T-cell (primary cell): ENCODE measurements at regions not wholly inside any gene's neighbourhood (a gene's known extent, or its start where the extent isn't known, plus 50 kb on each side); places are given as distances from the start of the nearest gene placed in this dataset.

Experiments used
- ATAC-seq, 4 experiments: fragments of 200-7000 bp in 3 of 4; fragments of 150-1000 bp in 1 of 4; cut with Tn5 transposase; replicated peaks in 1 of 4; 1 replicate in 3 of 4; 2 replicates in 1 of 4; pipeline ENCODE4 v1.10.0; 2021; ENCODE audit warnings: moderate library complexity in 3 of 4, mild to moderate bottlenecking in 2 of 4, moderate number of reproducible peaks in 1 of 4
- CTCF ChIA-PET, 2 donors: fragments of 300-600 bp; sonication (Branson Sonifier 250); formaldehyde crosslinking; loops; one replicate each; lab custom pipeline; 2022; ENCODE audit warnings: antibody characterized with exemption in 2 of 2; lab: Charles Lee
- POLR2A ChIA-PET, 2 donors: fragments of 300-600 bp; sonication (Branson Sonifier 250); formaldehyde crosslinking; loops; one replicate each; lab custom pipeline; 2022; ENCODE audit warnings: antibody characterized with exemption in 2 of 2; lab: Charles Lee
- DNase-seq, 35 experiments: peaks; one replicate each; pipeline versions ENCODE4 v3.0.0 to v3.0.0-alpha.2; 2013 to 2023
- H3K27ac ChIP-seq: one replicate; pipeline ENCODE4 v1.5.1; 2013; ENCODE audit warnings: low read length
- H3K27me3 ChIP-seq, 2 experiments: replicated peaks in 1 of 2; 1 replicate in 1 of 2; 2 replicates in 1 of 2; pipeline versions ENCODE4 v1.6.1 to v1.7.0; 2013; ENCODE audit warnings: low read length in 1 of 2, mixed read lengths in 1 of 2; ENCODE audit not compliant: control insufficient read depth in 2 of 2, insufficient read depth in 2 of 2; ENCODE audit errors: extremely low read depth in 1 of 2
- H3K36me3 ChIP-seq, 2 donors: 1 replicate in 1 of 2; 2 replicates in 1 of 2; pipeline versions ENCODE4 v1.6.1 to v1.7.0; 2013; ENCODE audit warnings: low read length in 1 of 2; ENCODE audit not compliant: control insufficient read depth in 2 of 2, insufficient read depth in 1 of 2; ENCODE audit errors: extremely low read depth in 1 of 2
- H3K4me1 ChIP-seq, 2 experiments: 1 replicate in 1 of 2; 2 replicates in 1 of 2; pipeline versions ENCODE4 v1.6.1 to v1.7.0; 2013; ENCODE audit warnings: low read length in 2 of 2, mixed read lengths in 1 of 2; ENCODE audit not compliant: insufficient read depth in 2 of 2, control insufficient read depth in 1 of 2; ENCODE audit errors: extremely low read depth in 1 of 2
- H3K4me3 ChIP-seq, 2 donors: 1 replicate in 1 of 2; 2 replicates in 1 of 2; pipeline versions ENCODE4 v1.5.1 to v1.7.0; 2013; ENCODE audit warnings: mild to moderate bottlenecking in 2 of 2, low read length in 1 of 2, moderate library complexity in 1 of 2; ENCODE audit not compliant: control insufficient read depth in 1 of 2; ENCODE audit errors: extremely low read depth in 1 of 2
- H3K9me3 ChIP-seq: 2 replicates; pipeline ENCODE4 v1.7.0; 2013
- H3K27ac Mint-ChIP-seq, 2 donors: one replicate each; pipeline ENCODE4 v1.8.0; 2020 to 2021; ENCODE audit warnings: mild to moderate bottlenecking in 2 of 2, mixed read lengths in 2 of 2
- H3K27me3 Mint-ChIP-seq, 2 donors: one replicate each; pipeline ENCODE4 v1.8.0; 2021 to 2022; ENCODE audit warnings: mixed read lengths in 2 of 2
- H3K36me3 Mint-ChIP-seq: one replicate; pipeline ENCODE4 v1.8.0; 2021; ENCODE audit warnings: mixed read lengths
- H3K4me1 Mint-ChIP-seq, 3 donors: one replicate each; pipeline ENCODE4 v1.8.0; 2020 to 2022; ENCODE audit warnings: mixed read lengths in 3 of 3, mild to moderate bottlenecking in 1 of 3
- H3K4me3 Mint-ChIP-seq, 3 donors: one replicate each; pipeline ENCODE4 v1.8.0; 2020 to 2022; ENCODE audit warnings: mild to moderate bottlenecking in 3 of 3, mixed read lengths in 3 of 3, moderate library complexity in 3 of 3
- H3K9me3 Mint-ChIP-seq, 3 donors: one replicate each; pipeline ENCODE4 v1.8.0; 2020 to 2022; ENCODE audit warnings: mixed read lengths in 3 of 3
- WGBS: methylation state at CpG from one replicate; pipeline ENCODE4 v1.1.5; 2013; ENCODE audit warnings: missing lambda C conversion rate; ENCODE audit not compliant: insufficient coverage; 5-methylcytosine and 5-hydroxymethylcytosine counted together

GRCh38 chr3:158958873-158959272 lies 157.0 kb downstream of the MFSD1 start:
- Mint-ChIP-seq H3K9me3 (peaks cover 0 to 10% (median 3%) of the 10 kb centered on the region in 3 donors), H3K27me3 (peaks cover 0 to 5% of the 10 kb centered on the region in 2 donors), H3K4me3 (no peak overlapping the region), H3K4me1 (no peaks in the 10 kb centered on the region), H3K36me3 (no peaks in the 10 kb centered on the region), H3K27ac (no peak overlapping the region)
- DNase-seq (no peak), ATAC-seq (no peak)
- WGBS, result no CpG with 5 or more reads among the region's 2 CpGs
- H3K4me1 ChIP-seq, result no peaks in the 10 kb centered on the region
- H3K27me3 ChIP-seq, result no peaks in the 10 kb centered on the region
- POLR2A ChIA-PET, result no interaction called here
- no peak overlapping the region for H3K27ac ChIP-seq
- CTCF ChIA-PET, result no interaction called here
- no peak overlapping the region for H3K4me3 ChIP-seq
- no peaks in the 10 kb centered on the region for H3K9me3 ChIP-seq
- no peaks in the 10 kb centered on the region for H3K36me3 ChIP-seq

- H3K4me1 ChIP-seq, result no peaks in the 10 kb centered on the region
- Mint-ChIP-seq H3K9me3 (peaks cover 0 to 6% (median 3%) of the 10 kb centered on the region in 3 donors), H3K4me1 (no peaks in the 10 kb centered on the region), H3K4me3 (no peak overlapping the region), H3K36me3 (no peaks in the 10 kb centered on the region), H3K27me3 (peaks cover 0 to 5% of the 10 kb centered on the region in 2 donors), H3K27ac (no peak overlapping the region)
- DNase-seq (no peak), ATAC-seq (no peak)
- H3K27ac ChIP-seq, result no peak overlapping the region
- no peaks in the 10 kb centered on the region for H3K36me3 ChIP-seq
- H3K9me3 ChIP-seq, result no peaks in the 10 kb centered on the region
- CTCF ChIA-PET, result no interaction called here
- no peaks in the 10 kb centered on the region for H3K27me3 ChIP-seq
- 17% methylated on average over 1 of the region's 4 CpGs for WGBS
- H3K4me3 ChIP-seq, result no peak overlapping the region
- POLR2A ChIA-PET, result no interaction called here
Measured at GRCh38 chr3:158961471-158961870, 159.6 kb downstream of the MFSD1 start.

GRCh38 chr3:158961911-158962310 lies 160.1 kb downstream of the MFSD1 start:
- Mint-ChIP-seq H3K27ac (no peak overlapping the region), H3K4me1 (no peaks in the 10 kb centered on the region), H3K36me3 (no peaks in the 10 kb centered on the region), H3K27me3 (peaks cover 0 to 5% of the 10 kb centered on the region in 2 donors), H3K9me3 (peaks cover 0 to 6% (median 3%) of the 10 kb centered on the region in 3 donors), H3K4me3 (no peak overlapping the region)
- CTCF ChIA-PET, result no interaction called here
- POLR2A ChIA-PET, result no interaction called here
- WGBS, result 43% methylated on average over 1 of the region's 3 CpGs
- no peaks in the 10 kb centered on the region for H3K9me3 ChIP-seq
- no peaks in the 10 kb centered on the region for H3K4me1 ChIP-seq
- ATAC-seq, result no peak
- no peak for DNase-seq
- H3K4me3 ChIP-seq, result no peak overlapping the region
- no peaks in the 10 kb centered on the region for H3K36me3 ChIP-seq
- no peak overlapping the region for H3K27ac ChIP-seq
- H3K27me3 ChIP-seq, result no peaks in the 10 kb centered on the region

GRCh38 chr3:158970006-158970405 lies 168.2 kb downstream of the MFSD1 start:
- Histone ChIP-seq H3K4me3 (no peak overlapping the region), H3K9me3 (no peaks in the 10 kb centered on the region), H3K4me1 (no peaks in the 10 kb centered on the region), H3K27me3 (no peaks in the 10 kb centered on the region), H3K36me3 (no peaks in the 10 kb centered on the region), H3K27ac (no peak overlapping the region)
- Mint-ChIP-seq H3K36me3 (no peaks in the 10 kb centered on the region), H3K4me1 (no peaks in the 10 kb centered on the region), H3K27ac (no peak overlapping the region), H3K27me3 (peaks cover 3 to 8% of the 10 kb centered on the region in 2 donors), H3K4me3 (no peak overlapping the region), H3K9me3 (peaks cover 0 to 8% (median 5%) of the 10 kb centered on the region in 3 donors)
- no peak for DNase-seq
- ATAC-seq, result no peak
- CTCF ChIA-PET, result no interaction called here
- POLR2A ChIA-PET, result no interaction called here
- WGBS, result no CpG with 5 or more reads among the region's 2 CpGs

GRCh38 chr3:158974904-158975303 lies 173.1 kb downstream of the MFSD1 start:
- Mint-ChIP-seq H3K4me1 (no peaks in the 10 kb centered on the region), H3K27me3 (peaks cover 3 to 5% of the 10 kb centered on the region in 2 donors), H3K4me3 (no peak overlapping the region), H3K36me3 (no peaks in the 10 kb centered on the region), H3K9me3 (peaks cover 0 to 8% (median 5%) of the 10 kb centered on the region in 3 donors), H3K27ac (no peak overlapping the region)
- no peak overlapping the region for H3K4me3 ChIP-seq
- ChIA-PET POLR2A (no interaction called here), CTCF (no interaction called here)
- H3K27ac ChIP-seq, result no peak overlapping the region
- H3K36me3 ChIP-seq, result no peaks in the 10 kb centered on the region
- H3K4me1 ChIP-seq, result no peaks in the 10 kb centered on the region
- ATAC-seq (no peak), DNase-seq (no peak)
- 83% methylated on average over 1 of the region's 1 CpG for WGBS
- H3K9me3 ChIP-seq, result no peaks in the 10 kb centered on the region
- H3K27me3 ChIP-seq, result no peaks in the 10 kb centered on the region

GRCh38 chr3:158976966-158977365 lies 175.1 kb downstream of the MFSD1 start:
- H3K4me3 Mint-ChIP-seq, result no peak overlapping the region
- ChIA-PET CTCF (no interaction called here), POLR2A (no interaction called here)
- no peaks in the 10 kb centered on the region for H3K36me3 ChIP-seq
- H3K27me3 Mint-ChIP-seq, result peaks cover 0 to 5% of the 10 kb centered on the region in 2 donors
- peaks cover 3 to 13% (median 5%) of the 10 kb centered on the region in 3 donors for H3K9me3 Mint-ChIP-seq
- H3K27ac ChIP-seq, result no peak overlapping the region
- no peaks in the 10 kb centered on the region for H3K36me3 Mint-ChIP-seq
- 88% methylated on average over 1 of the region's 2 CpGs for WGBS
- H3K4me1 ChIP-seq, result no peaks in the 10 kb centered on the region
- DNase-seq (no peak), ATAC-seq (no peak)
- H3K4me3 ChIP-seq, result no peak overlapping the region
- H3K9me3 ChIP-seq, result no peaks in the 10 kb centered on the region
- no peaks in the 10 kb centered on the region for H3K27me3 ChIP-seq
- no peaks in the 10 kb centered on the region for H3K4me1 Mint-ChIP-seq
- H3K27ac Mint-ChIP-seq, result no peak overlapping the region

- DNase-seq, result no peak
- peaks cover 3 to 9% (median 5%) of the 10 kb centered on the region in 3 donors for H3K9me3 Mint-ChIP-seq
- no peaks in the 10 kb centered on the region for H3K4me1 ChIP-seq
- H3K4me3 Mint-ChIP-seq, result no peak overlapping the region
- no peaks in the 10 kb centered on the region for H3K9me3 ChIP-seq
- peaks cover 0 to 2% of the 10 kb centered on the region in 2 donors for H3K27me3 Mint-ChIP-seq
- WGBS, result 60% methylated on average over 4 of the region's 4 CpGs
- no peak overlapping the region for H3K4me3 ChIP-seq
- no peaks in the 10 kb centered on the region for H3K36me3 Mint-ChIP-seq
- no peak overlapping the region for H3K27ac ChIP-seq
- no peak for ATAC-seq
- no peak overlapping the region for H3K27ac Mint-ChIP-seq
- H3K27me3 ChIP-seq, result no peaks in the 10 kb centered on the region
- POLR2A ChIA-PET, result no interaction called here
- no peaks in the 10 kb centered on the region for H3K4me1 Mint-ChIP-seq
- H3K36me3 ChIP-seq, result no peaks in the 10 kb centered on the region
- CTCF ChIA-PET, result no interaction called here
Measured at GRCh38 chr3:158977497-158977896, 175.6 kb downstream of the MFSD1 start.
